GM23338 (cell line): ENCODE measurements at regions not wholly inside any gene's neighbourhood (a gene's known extent, or its start where the extent isn't known, plus 50 kb on each side); places are given as distances from the start of the nearest gene placed in this dataset.

ENCODE experiments used
- CREB1 ChIP-seq: fragments of 250-450 bp; sonication (Bioruptor Pico); IDR thresholded peaks from 2 replicates; pipeline ENCODE4 v1.5.0; 2020; ENCODE audit warnings: low read depth, mild to moderate bottlenecking, moderate library complexity
- ETS1 ChIP-seq: IDR thresholded peaks from 2 replicates; pipeline ENCODE4 v1.6.1; 2016; ENCODE audit warnings: antibody characterized with exemption
- EZH2 ChIP-seq: fragments of 200-600 bp; sonication (generic); IDR thresholded peaks from one replicate; pipeline ENCODE4 v1.8.0; 2017; ENCODE audit warnings: antibody characterized with exemption, mild to moderate bottlenecking, low read depth; ENCODE audit not compliant: unreplicated experiment
- EZH2phosphoT487 ChIP-seq: fragments of 200-600 bp; sonication (generic); IDR thresholded peaks from one replicate; pipeline ENCODE4 v1.8.1; 2018; ENCODE audit warnings: antibody characterized with exemption; ENCODE audit not compliant: unreplicated experiment
- JUNB ChIP-seq: IDR thresholded peaks from one replicate; pipeline ENCODE4 v1.6.1; 2016; ENCODE audit warnings: antibody characterized with exemption; ENCODE audit not compliant: unreplicated experiment
- NANOG ChIP-seq: IDR thresholded peaks from 2 replicates; pipeline ENCODE4 v1.6.1; 2016; ENCODE audit warnings: antibody characterized with exemption, borderline replicate concordance
- POLR2AphosphoS5 ChIP-seq: IDR thresholded peaks from 2 replicates; pipeline ENCODE4 v1.6.1; 2016; ENCODE audit warnings: antibody characterized with exemption, low read depth
- STAT1 ChIP-seq: IDR thresholded peaks from one replicate; pipeline ENCODE4 v1.6.1; 2016; ENCODE audit warnings: antibody characterized with exemption; ENCODE audit not compliant: unreplicated experiment
- ZNF114 ChIP-seq: fragments of 250-450 bp; sonication (Bioruptor Pico); IDR thresholded peaks from 2 replicates; pipeline ENCODE4 v1.5.0; 2020; ENCODE audit warnings: mild to moderate bottlenecking, moderate library complexity
- ZNF331 ChIP-seq: fragments of 250-450 bp; sonication (Bioruptor Pico); IDR thresholded peaks from 2 replicates; pipeline ENCODE4 v1.5.0; 2020; ENCODE audit warnings: low read depth, mild to moderate bottlenecking, moderate library complexity
- ZNF462 ChIP-seq: fragments of 250-450 bp; sonication (Bioruptor Pico); IDR thresholded peaks from 2 replicates; pipeline ENCODE4 v1.5.0; 2020; ENCODE audit warnings: mild to moderate bottlenecking, moderate library complexity
- TF ChIP-seq, protein P1 (sequence below), 2 experiments: fragments of 200-600 bp in 1 of 2; sonication (generic) in 1 of 2; conservative IDR thresholded peaks; 2 replicates each; pipeline versions ENCODE4 v1.5.1 to v1.6.1; 2016 to 2017; ENCODE audit warnings: antibody characterized with exemption in 2 of 2, low read depth in 2 of 2, mild to moderate bottlenecking in 2 of 2, moderate library complexity in 1 of 2
- TF ChIP-seq, protein P2 (sequence below): IDR thresholded peaks from one replicate; pipeline ENCODE4 v1.6.1; 2018; ENCODE audit warnings: antibody characterized with exemption; ENCODE audit not compliant: unreplicated experiment

- TF ChIP-seq EZH2: no peak
- TF ChIP-seq, protein P1, sequence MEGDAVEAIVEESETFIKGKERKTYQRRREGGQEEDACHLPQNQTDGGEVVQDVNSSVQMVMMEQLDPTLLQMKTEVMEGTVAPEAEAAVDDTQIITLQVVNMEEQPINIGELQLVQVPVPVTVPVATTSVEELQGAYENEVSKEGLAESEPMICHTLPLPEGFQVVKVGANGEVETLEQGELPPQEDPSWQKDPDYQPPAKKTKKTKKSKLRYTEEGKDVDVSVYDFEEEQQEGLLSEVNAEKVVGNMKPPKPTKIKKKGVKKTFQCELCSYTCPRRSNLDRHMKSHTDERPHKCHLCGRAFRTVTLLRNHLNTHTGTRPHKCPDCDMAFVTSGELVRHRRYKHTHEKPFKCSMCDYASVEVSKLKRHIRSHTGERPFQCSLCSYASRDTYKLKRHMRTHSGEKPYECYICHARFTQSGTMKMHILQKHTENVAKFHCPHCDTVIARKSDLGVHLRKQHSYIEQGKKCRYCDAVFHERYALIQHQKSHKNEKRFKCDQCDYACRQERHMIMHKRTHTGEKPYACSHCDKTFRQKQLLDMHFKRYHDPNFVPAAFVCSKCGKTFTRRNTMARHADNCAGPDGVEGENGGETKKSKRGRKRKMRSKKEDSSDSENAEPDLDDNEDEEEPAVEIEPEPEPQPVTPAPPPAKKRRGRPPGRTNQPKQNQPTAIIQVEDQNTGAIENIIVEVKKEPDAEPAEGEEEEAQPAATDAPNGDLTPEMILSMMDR (conservative IDR thresholded peaks at IDR 0.05; ENCODE audit: low read depth in 2 of 2): no peak
- TF ChIP-seq EZH2phosphoT487: no peak
- no peak for TF ChIP-seq POLR2AphosphoS5
- TF ChIP-seq, protein P2, sequence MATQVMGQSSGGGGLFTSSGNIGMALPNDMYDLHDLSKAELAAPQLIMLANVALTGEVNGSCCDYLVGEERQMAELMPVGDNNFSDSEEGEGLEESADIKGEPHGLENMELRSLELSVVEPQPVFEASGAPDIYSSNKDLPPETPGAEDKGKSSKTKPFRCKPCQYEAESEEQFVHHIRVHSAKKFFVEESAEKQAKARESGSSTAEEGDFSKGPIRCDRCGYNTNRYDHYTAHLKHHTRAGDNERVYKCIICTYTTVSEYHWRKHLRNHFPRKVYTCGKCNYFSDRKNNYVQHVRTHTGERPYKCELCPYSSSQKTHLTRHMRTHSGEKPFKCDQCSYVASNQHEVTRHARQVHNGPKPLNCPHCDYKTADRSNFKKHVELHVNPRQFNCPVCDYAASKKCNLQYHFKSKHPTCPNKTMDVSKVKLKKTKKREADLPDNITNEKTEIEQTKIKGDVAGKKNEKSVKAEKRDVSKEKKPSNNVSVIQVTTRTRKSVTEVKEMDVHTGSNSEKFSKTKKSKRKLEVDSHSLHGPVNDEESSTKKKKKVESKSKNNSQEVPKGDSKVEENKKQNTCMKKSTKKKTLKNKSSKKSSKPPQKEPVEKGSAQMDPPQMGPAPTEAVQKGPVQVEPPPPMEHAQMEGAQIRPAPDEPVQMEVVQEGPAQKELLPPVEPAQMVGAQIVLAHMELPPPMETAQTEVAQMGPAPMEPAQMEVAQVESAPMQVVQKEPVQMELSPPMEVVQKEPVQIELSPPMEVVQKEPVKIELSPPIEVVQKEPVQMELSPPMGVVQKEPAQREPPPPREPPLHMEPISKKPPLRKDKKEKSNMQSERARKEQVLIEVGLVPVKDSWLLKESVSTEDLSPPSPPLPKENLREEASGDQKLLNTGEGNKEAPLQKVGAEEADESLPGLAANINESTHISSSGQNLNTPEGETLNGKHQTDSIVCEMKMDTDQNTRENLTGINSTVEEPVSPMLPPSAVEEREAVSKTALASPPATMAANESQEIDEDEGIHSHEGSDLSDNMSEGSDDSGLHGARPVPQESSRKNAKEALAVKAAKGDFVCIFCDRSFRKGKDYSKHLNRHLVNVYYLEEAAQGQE: no peak
- TF ChIP-seq STAT1: no peak
- TF ChIP-seq NANOG: no peak
- no peak for TF ChIP-seq CREB1 (CRISPR knock-in tag)
- no peak for TF ChIP-seq ZNF114 (CRISPR knock-in tag)
- no peak for TF ChIP-seq ETS1
- no peak for TF ChIP-seq ZNF331
- TF ChIP-seq JUNB: no peak
- no peak for TF ChIP-seq ZNF462 (CRISPR knock-in tag)
Observed at GRCh38 chr2:236656166-236656565, 86.5 kb downstream of the ACKR3 start.
